ENCODE measurements at regions not wholly inside any gene's neighbourhood (a gene's known extent, or its start where the extent isn't known, plus 50 kb on each side); places are given as distances from the start of the nearest gene placed in this dataset.

DNA sequence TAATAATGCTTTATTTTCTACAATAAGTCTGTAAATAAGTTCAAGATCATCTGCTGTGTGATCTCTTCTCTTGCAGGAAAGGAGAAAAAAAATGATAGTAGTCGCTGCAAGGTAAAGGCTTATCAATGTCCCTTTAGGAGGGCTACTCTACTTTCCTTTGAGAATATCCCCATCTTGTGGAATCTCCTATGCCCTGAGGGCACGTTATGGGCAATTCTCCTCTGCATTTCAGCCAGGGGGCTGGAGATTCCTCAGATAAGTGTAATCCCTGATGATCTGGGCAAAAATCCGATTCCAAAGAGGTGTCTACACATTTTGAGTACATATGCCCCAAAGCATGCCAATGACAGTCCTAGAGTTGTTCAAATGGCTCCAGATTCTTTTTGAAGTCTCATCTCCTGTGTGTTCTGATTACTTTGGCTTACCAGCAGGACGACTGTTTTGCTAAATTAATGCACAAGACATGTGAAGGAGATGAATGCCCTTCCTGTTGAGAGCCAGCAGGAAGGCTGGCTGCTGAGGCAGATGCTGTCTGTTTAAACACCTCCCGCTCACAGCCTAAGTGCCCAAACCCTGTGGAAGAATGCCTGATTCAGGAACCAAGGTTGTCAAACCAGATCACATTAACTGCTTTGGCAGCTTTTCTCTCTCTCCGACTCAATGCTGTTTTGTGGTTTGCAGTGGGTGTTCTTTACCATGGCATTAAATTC is 171.2 kb upstream of the COL1A2 start:
- Histone ChIP-seq H3K27me3 (no peaks in the 10 kb centered on the region), H3K27ac (no peak overlapping the region), H3K4me1 (no peaks in the 10 kb centered on the region), H3K4me3 (no peak overlapping the region), H3K9me3 (no peaks in the 10 kb centered on the region), H3K36me3 (no peaks in the 10 kb centered on the region)
- TF ChIP-seq, protein P1, sequence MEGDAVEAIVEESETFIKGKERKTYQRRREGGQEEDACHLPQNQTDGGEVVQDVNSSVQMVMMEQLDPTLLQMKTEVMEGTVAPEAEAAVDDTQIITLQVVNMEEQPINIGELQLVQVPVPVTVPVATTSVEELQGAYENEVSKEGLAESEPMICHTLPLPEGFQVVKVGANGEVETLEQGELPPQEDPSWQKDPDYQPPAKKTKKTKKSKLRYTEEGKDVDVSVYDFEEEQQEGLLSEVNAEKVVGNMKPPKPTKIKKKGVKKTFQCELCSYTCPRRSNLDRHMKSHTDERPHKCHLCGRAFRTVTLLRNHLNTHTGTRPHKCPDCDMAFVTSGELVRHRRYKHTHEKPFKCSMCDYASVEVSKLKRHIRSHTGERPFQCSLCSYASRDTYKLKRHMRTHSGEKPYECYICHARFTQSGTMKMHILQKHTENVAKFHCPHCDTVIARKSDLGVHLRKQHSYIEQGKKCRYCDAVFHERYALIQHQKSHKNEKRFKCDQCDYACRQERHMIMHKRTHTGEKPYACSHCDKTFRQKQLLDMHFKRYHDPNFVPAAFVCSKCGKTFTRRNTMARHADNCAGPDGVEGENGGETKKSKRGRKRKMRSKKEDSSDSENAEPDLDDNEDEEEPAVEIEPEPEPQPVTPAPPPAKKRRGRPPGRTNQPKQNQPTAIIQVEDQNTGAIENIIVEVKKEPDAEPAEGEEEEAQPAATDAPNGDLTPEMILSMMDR (IDR thresholded peaks at IDR 0.05): peak in 1 of 2 experiments; percentile 23
- intact Hi-C loops (cut with DNase I; ENCODE audit: low total_unique reads): no loop called here
- DNase-seq: no peak

DNA sequence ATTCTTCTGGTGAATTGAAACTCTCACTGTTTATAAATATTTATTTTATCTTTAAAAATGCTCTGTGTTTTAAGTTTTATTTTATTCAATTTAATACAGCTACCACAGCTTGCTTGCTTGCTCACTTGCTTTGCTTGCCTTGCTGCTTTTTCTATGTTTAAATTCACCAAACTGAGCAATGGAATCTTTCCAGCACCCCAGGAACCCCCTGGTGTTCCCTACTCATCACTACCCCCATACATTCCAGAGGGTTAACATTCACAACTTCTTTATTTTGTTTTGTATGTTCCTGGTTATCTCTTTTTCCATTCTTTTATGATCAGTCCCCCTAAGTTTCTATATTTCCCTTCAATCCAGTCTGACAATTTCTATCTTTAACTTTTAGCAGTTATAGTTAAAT is 166.5 kb upstream of the COL1A2 start:
- H3K4me1 ChIP-seq: no peaks in the 10 kb centered on the region
- no peak for DNase-seq
- TF ChIP-seq, protein P1 (IDR thresholded peaks at IDR 0.05): no peak
- intact Hi-C loops (cut with DNase I; ENCODE audit: low total_unique reads): no loop called here
- no peaks in the 10 kb centered on the region for H3K27me3 ChIP-seq
- no peaks in the 10 kb centered on the region for H3K36me3 ChIP-seq
- no peak overlapping the region for H3K27ac ChIP-seq
- no peak overlapping the region for H3K4me3 ChIP-seq
- no peaks in the 10 kb centered on the region for H3K9me3 ChIP-seq

DNA sequence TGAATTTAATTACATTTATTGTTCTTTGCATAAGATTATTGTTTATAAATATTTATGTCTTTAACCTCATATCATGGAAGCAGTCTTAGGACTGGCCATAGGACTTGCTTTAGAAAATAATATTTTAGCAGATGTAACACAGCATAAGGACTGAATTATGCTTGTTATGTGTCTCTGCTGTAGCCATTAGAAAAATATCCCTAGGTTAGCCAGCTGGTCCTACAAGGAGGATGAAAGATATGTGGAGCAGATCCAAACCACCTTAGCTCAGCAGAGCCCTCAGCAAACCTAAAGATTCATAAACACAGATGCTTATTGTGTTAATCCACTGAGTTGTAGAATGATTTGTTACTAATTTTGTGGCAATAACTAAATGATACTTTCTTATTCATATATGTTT is 166.0 kb upstream of the COL1A2 start:
- no peak for DNase-seq
- no peaks in the 10 kb centered on the region for H3K36me3 ChIP-seq
- intact Hi-C loops (cut with DNase I; ENCODE audit: low total_unique reads): no loop called here
- no peaks in the 10 kb centered on the region for H3K9me3 ChIP-seq
- H3K4me1 ChIP-seq: no peaks in the 10 kb centered on the region
- no peak overlapping the region for H3K4me3 ChIP-seq
- H3K27ac ChIP-seq: no peak overlapping the region
- TF ChIP-seq, protein P1 (IDR thresholded peaks at IDR 0.05): no peak
- no peaks in the 10 kb centered on the region for H3K27me3 ChIP-seq

DNA sequence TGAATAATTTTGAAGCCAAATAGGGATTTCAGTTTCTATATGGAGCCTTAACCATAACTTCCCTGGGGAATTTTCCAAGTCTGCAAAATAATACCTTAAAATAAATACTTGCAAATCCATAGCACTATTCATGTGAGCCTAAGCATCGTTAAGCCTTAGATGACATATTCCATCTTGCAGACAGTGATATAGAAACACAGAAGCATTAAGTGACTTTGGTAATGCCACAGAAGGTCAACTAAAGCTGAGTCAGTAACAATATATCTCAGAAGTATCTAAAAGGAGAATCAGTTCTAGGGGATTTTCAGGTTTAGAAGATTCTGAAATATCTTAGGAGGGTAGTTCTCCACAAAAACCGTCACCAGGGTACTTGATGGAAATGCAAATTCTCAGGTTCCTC is 163.4 kb upstream of the COL1A2 start:
- no peaks in the 10 kb centered on the region for H3K27me3 ChIP-seq

DNA sequence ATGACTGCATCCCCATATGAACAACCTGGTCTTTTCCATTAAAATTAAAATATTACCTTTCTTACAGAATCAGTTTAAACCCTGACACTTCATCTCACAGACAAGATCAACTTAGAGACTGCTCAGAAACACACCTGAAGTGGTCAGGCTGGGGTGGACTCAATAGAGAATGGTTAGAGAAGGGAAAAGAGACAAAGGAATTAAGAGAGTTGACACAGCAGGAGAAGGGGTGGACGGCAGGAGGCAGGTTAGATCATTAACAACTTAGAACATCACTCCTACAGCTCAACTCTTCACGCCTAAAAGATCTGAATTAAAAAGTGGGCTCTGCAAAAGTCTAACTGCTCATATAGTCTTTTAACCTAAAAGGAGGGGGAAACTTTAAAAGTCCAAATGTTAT is 157.7 kb upstream of the COL1A2 start:
- Histone ChIP-seq H3K27ac (no peak overlapping the region), H3K4me1 (no peaks in the 10 kb centered on the region), H3K9me3 (no peaks in the 10 kb centered on the region), H3K4me3 (no peak overlapping the region), H3K36me3 (no peaks in the 10 kb centered on the region), H3K27me3 (no peaks in the 10 kb centered on the region)
- TF ChIP-seq, protein P1 (IDR thresholded peaks at IDR 0.05): no peak
- DNase-seq: no peak
- intact Hi-C loops (cut with DNase I; ENCODE audit: low total_unique reads): no loop called here

More for the DNA sequence above, 163.4 kb upstream of the COL1A2 start:
- TF ChIP-seq, protein P1 (IDR thresholded peaks at IDR 0.05): no peak
- H3K4me1 ChIP-seq: no peaks in the 10 kb centered on the region
- no peaks in the 10 kb centered on the region for H3K9me3 ChIP-seq
- no peak overlapping the region for H3K27ac ChIP-seq
- no peaks in the 10 kb centered on the region for H3K36me3 ChIP-seq
- H3K4me3 ChIP-seq: no peak overlapping the region
- no peak for DNase-seq
- intact Hi-C loops (cut with DNase I; ENCODE audit: low total_unique reads): no loop called here

DNA sequence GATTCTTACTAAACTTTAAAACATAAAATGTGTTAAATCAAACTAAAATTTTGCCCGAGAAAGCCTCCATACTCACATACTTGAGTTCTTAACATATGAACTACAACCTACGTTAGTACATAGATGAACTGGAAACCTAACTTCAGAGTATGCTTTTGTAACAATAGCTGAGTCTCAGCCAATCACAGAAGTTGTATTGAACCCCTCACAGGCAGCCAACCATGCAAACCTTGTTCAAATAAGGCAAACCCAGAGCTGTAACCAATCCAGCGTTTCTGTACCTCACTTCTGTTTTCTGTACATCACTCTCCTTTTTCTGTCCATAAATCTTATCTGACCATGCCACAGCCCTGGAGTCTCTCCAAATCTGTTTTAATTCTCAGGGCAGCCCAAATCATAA is 157.3 kb upstream of the COL1A2 start:
- H3K36me3 ChIP-seq: no peaks in the 10 kb centered on the region
- no peak for DNase-seq
- H3K4me3 ChIP-seq: no peak overlapping the region
- H3K27ac ChIP-seq: no peak overlapping the region
- H3K9me3 ChIP-seq: no peaks in the 10 kb centered on the region
- H3K4me1 ChIP-seq: no peaks in the 10 kb centered on the region
- intact Hi-C loops (cut with DNase I; ENCODE audit: low total_unique reads): no loop called here
- TF ChIP-seq, protein P1 (IDR thresholded peaks at IDR 0.05): no peak
- H3K27me3 ChIP-seq: no peaks in the 10 kb centered on the region

All from tibial artery (tissue), 4 donors.